Loucy (cell line): ENCODE measurements at regions not wholly inside any gene's neighbourhood (a gene's known extent, or its start where the extent isn't known, plus 50 kb on each side); places are given as distances from the start of the nearest gene placed in this dataset.

Experiments used
- CTCF ChIP-seq: fragments of 200-600 bp; sonication (generic); conservative IDR thresholded peaks from 2 replicates; pipeline ENCODE4 v1.5.1; 2014; ENCODE audit warnings: mild to moderate bottlenecking, antibody characterized with exemption, low read length
- EZH2phosphoT487 ChIP-seq: fragments of 200-600 bp; IDR thresholded peaks from 2 replicates; pipeline ENCODE4 v1.6.1; 2018; ENCODE audit warnings: antibody characterized with exemption, mild to moderate bottlenecking, moderate library complexity, borderline replicate concordance

DNA sequence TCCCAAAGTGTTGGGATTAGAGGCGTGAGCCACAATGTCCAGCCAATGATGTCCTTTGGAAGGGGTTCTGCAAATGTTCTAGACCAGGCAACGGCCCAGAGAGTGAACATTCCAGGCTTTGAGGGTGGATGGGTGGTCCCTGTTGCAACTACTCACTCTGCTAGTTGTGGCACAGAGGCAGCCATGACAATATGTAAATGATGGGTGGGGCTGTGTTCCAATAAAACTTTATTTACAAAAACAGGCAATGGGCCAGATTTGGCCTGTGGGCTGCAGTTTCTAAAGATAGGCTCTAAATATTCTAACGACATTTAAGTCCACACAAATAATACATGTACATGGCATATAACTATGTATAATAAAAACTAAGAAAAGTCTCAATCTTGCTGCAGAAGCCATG, 276.3 kb downstream of the CTTN start:
- no peak for TF ChIP-seq CTCF
- no peak for TF ChIP-seq EZH2phosphoT487
